MM.1S (cell line): ENCODE measurements at regions not wholly inside any gene's neighbourhood (a gene's known extent, or its start where the extent isn't known, plus 50 kb on each side); places are given as distances from the start of the nearest gene placed in this dataset.

Source experiments
- DNase-seq: peaks from one replicate; pipeline ENCODE4 v3.0.0-alpha.2; 2015
- H2AFZ ChIP-seq: fragments of 300-600 bp; sonication (generic); 2 replicates; pipeline ENCODE4 v1.6.0; 2016; ENCODE audit warnings: antibody characterized with exemption, low read length
- H3F3A ChIP-seq: fragments of 300-600 bp; sonication (generic); 2 replicates; pipeline ENCODE4 v1.6.1; 2016; ENCODE audit warnings: mild to moderate bottlenecking, antibody characterized with exemption, low read length, moderate library complexity, mixed read lengths; ENCODE audit not compliant: insufficient read depth
- H3K27ac ChIP-seq: fragments of 300-600 bp; sonication (generic); 2 replicates; pipeline ENCODE4 v1.5.1; 2016; ENCODE audit warnings: mild to moderate bottlenecking, low read length
- H3K27me3 ChIP-seq: fragments of 300-600 bp; sonication (generic); replicated peaks from 2 replicates; pipeline ENCODE4 v1.6.0; 2016; ENCODE audit warnings: low read length; ENCODE audit not compliant: insufficient read depth
- H3K36me3 ChIP-seq: fragments of 300-600 bp; sonication (generic); replicated peaks from 2 replicates; pipeline ENCODE4 v1.6.1; 2016; ENCODE audit warnings: mild to moderate bottlenecking, low read length, mixed read lengths; ENCODE audit not compliant: insufficient read depth
- H3K4me1 ChIP-seq: fragments of 300-600 bp; sonication (generic); 2 replicates; pipeline ENCODE4 v1.6.1; 2016; ENCODE audit warnings: low read length, mixed read lengths
- H3K4me2 ChIP-seq: fragments of 300-600 bp; sonication (generic); 2 replicates; pipeline ENCODE4 v1.6.0; 2016; ENCODE audit warnings: low read depth, low read length
- H3K4me3 ChIP-seq: fragments of 300-600 bp; sonication (generic); 2 replicates; pipeline ENCODE4 v1.5.1; 2016; ENCODE audit warnings: low read length, mixed read lengths
- H3K79me2 ChIP-seq: fragments of 300-600 bp; sonication (generic); 2 replicates; pipeline ENCODE4 v1.6.1; 2016; ENCODE audit warnings: mixed run types, low read length, mixed read lengths
- H3K9ac ChIP-seq: fragments of 300-600 bp; sonication (generic); 2 replicates; pipeline ENCODE4 v1.6.1; 2016; ENCODE audit warnings: low read length, mixed read lengths
- H3K9me2 ChIP-seq: fragments of 300-600 bp; sonication (generic); replicated peaks from 2 replicates; pipeline ENCODE4 v1.6.1; 2016; ENCODE audit warnings: mild to moderate bottlenecking, low read length, mixed read lengths; ENCODE audit not compliant: insufficient read depth
- H3K9me3 ChIP-seq: fragments of 300-600 bp; sonication (generic); replicated peaks from 2 replicates; pipeline ENCODE4 v1.6.1; 2016; ENCODE audit warnings: mild to moderate bottlenecking, low read length, mixed read lengths; ENCODE audit not compliant: insufficient read depth
- H4K20me1 ChIP-seq: fragments of 300-600 bp; sonication (generic); 2 replicates; pipeline ENCODE4 v1.6.1; 2016; ENCODE audit warnings: mild to moderate bottlenecking, low read length, moderate library complexity, mixed read lengths; ENCODE audit not compliant: insufficient read depth
- CTCF ChIP-seq: fragments of 300-600 bp; sonication (generic); IDR thresholded peaks from 2 replicates; pipeline ENCODE4 v1.5.1; 2016; ENCODE audit warnings: antibody characterized with exemption, low read length, mixed read lengths
- EZH2 ChIP-seq: fragments of 300-600 bp; sonication (generic); optimal IDR thresholded peaks from 2 replicates; pipeline ENCODE3; 2017; ENCODE audit warnings: low read depth, mild to moderate bottlenecking, antibody characterized with exemption, low read length, mixed read lengths
- EZH2phosphoT487 ChIP-seq: fragments of 300-600 bp; sonication (generic); IDR thresholded peaks from 2 replicates; pipeline ENCODE4 v1.6.1; 2018; ENCODE audit warnings: antibody characterized with exemption, low read length

DNA sequence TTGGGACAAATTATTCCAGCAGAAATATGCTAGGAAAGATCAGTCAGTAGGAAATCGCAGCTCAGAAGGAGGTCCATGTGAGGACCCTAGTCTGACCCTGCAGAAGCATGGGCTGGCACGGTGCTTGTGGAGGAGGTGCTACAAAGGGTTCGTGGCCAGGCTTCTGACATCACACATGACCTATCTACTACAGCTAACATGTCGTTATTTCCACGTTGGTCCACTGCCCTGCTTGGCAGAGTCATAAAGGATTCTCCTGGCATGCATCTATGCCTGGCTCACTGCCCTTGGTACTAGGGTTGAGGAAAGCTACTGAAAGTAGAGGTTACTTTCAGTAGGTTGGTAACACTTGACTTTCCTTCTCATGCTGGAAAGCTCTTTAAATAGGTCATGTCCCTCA lies 118.1 kb upstream of the SHISA6 start:
- Histone ChIP-seq H3K9ac (no peak overlapping the region), H3K36me3 (no peaks in the 10 kb centered on the region), H3K4me1 (no peaks in the 10 kb centered on the region), H2AFZ (no peak overlapping the region), H3K9me2 (no peaks in the 10 kb centered on the region), H3K4me2 (no peak overlapping the region), H3K9me3 (no peaks in the 10 kb centered on the region), H3K27ac (no peak overlapping the region), H3K79me2 (no peaks in the 10 kb centered on the region), H3K4me3 (no peak overlapping the region), H3F3A (no peaks in the 10 kb centered on the region), H4K20me1 (no peaks in the 10 kb centered on the region), H3K27me3 (no peaks in the 10 kb centered on the region)
- TF ChIP-seq EZH2 (no peak), EZH2phosphoT487 (no peak), CTCF (no peak)
- DNase-seq: no peak

DNA sequence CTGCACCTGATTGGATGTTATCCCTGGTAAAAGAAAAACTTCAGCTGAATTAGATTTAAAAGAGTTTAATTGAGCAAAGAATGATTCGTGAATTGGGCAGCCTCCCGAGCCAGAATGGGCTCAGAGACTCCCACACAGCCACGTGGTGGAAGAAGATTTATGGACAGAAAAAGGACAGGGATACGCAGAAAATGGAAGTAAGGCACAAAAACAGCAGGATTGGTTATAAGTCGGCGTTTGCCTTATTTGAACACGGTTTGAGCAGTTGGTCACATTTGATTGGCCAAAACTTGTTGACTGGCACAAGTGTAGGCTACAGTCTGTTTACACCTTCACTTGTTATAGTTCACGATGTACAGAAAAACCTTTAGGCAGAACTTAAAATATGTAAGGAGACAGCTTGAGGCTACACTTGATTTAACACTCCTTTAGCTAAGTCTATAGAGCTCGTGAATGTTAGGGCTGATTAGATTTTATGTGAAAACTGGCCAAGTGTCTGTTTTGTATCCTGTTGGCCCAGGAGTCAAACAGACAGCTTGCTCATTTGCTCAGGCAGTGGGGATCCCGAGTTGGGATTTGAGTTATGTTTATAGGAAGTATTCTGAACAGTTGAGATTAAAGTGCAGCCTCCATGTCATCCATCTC lies 119.5 kb upstream of the SHISA6 start:
- no peak for TF ChIP-seq EZH2
- TF ChIP-seq CTCF: no peak
- no peak for TF ChIP-seq EZH2phosphoT487

DNA sequence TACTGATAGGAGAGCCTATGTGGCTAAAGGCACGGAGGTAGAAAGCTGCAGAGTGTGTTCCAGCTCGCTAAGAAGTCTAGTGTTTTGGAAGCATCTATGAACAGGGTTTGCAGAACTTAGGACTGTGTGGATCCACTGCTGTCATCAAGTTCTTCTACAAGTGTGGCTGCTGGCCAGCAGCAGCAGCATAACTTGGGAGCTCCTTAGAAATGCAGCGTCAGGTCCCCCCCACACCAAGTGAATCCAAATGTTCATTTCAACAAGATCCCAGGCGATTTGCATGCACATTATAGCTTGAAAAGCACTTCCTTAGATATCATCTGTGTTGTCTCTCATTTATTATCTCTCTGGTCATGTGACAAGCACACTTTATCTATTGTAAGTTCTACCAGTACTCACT lies 131.9 kb upstream of the SHISA6 start:
- H3K27ac ChIP-seq: no peak overlapping the region
- no peak for DNase-seq
- H3K4me2 ChIP-seq: no peak overlapping the region
- H3K9me3 ChIP-seq: no peaks in the 10 kb centered on the region
- no peaks in the 10 kb centered on the region for H3K27me3 ChIP-seq
- no peaks in the 10 kb centered on the region for H3F3A ChIP-seq
- no peak overlapping the region for H2AFZ ChIP-seq
- TF ChIP-seq EZH2phosphoT487 (no peak), EZH2 (no peak), CTCF (no peak)
- no peak overlapping the region for H3K9ac ChIP-seq
- H3K9me2 ChIP-seq: no peaks in the 10 kb centered on the region
- H3K36me3 ChIP-seq: no peaks in the 10 kb centered on the region
- H3K4me1 ChIP-seq: no peaks in the 10 kb centered on the region
- no peak overlapping the region for H3K4me3 ChIP-seq
- H4K20me1 ChIP-seq: no peaks in the 10 kb centered on the region
- no peaks in the 10 kb centered on the region for H3K79me2 ChIP-seq

More for the DNA sequence above, 119.5 kb upstream of the SHISA6 start:
- Histone ChIP-seq H3K4me3 (no peak overlapping the region), H3K9me3 (no peaks in the 10 kb centered on the region), H3K9ac (no peak overlapping the region), H3K36me3 (no peaks in the 10 kb centered on the region), H3K4me1 (no peaks in the 10 kb centered on the region), H3K9me2 (no peaks in the 10 kb centered on the region), H3K4me2 (no peak overlapping the region), H4K20me1 (no peaks in the 10 kb centered on the region), H3K79me2 (no peaks in the 10 kb centered on the region), H3K27me3 (no peaks in the 10 kb centered on the region), H2AFZ (no peak overlapping the region), H3K27ac (no peak overlapping the region), H3F3A (no peaks in the 10 kb centered on the region)
- DNase-seq: no peak
